Right lobe of liver (tissue), 4 donors: ENCODE measurements at regions not wholly inside any gene's neighbourhood (a gene's known extent, or its start where the extent isn't known, plus 50 kb on each side); places are given as distances from the start of the nearest gene placed in this dataset.

Experiments used
- POLR2A ChIP-seq: fragments of 450-650 bp; IDR thresholded peaks from one replicate; pipeline ENCODE4 v1.6.1; 2017; ENCODE audit warnings: antibody characterized with exemption, mild to moderate bottlenecking
- TF ChIP-seq, protein P1 (sequence below), 4 donors: fragments of 200-600 bp in 3 of 4; fragments of 450-650 bp in 1 of 4; IDR thresholded peaks; one replicate each; pipeline versions ENCODE4 v1.5.1 to v1.8.0; 2016 to 2022; ENCODE audit warnings: antibody characterized with exemption in 4 of 4, mild to moderate bottlenecking in 2 of 4
- donor health status: DM: no; HTN: no; CAD: no.
- donor health status: DM: no; HTN: no; CAD: no.
- donor health status: DM: no; HTN: yes; CAD: no.

- TF ChIP-seq POLR2A = no peak
- TF ChIP-seq, protein P1, sequence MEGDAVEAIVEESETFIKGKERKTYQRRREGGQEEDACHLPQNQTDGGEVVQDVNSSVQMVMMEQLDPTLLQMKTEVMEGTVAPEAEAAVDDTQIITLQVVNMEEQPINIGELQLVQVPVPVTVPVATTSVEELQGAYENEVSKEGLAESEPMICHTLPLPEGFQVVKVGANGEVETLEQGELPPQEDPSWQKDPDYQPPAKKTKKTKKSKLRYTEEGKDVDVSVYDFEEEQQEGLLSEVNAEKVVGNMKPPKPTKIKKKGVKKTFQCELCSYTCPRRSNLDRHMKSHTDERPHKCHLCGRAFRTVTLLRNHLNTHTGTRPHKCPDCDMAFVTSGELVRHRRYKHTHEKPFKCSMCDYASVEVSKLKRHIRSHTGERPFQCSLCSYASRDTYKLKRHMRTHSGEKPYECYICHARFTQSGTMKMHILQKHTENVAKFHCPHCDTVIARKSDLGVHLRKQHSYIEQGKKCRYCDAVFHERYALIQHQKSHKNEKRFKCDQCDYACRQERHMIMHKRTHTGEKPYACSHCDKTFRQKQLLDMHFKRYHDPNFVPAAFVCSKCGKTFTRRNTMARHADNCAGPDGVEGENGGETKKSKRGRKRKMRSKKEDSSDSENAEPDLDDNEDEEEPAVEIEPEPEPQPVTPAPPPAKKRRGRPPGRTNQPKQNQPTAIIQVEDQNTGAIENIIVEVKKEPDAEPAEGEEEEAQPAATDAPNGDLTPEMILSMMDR (IDR thresholded peaks at IDR 0.05) = peak in 3 of 4 donors; percentile 7 to 20 (median 12)
These were observed 166.0 kb upstream of the GSE1 start for GRCh38 chr16:85446951-85447692.
